WTC11 (cell line): ENCODE measurements at regions not wholly inside any gene's neighbourhood (a gene's known extent, or its start where the extent isn't known, plus 50 kb on each side); places are given as distances from the start of the nearest gene placed in this dataset.

Experiments used
- ATF3 ChIP-seq: sonication (generic); formaldehyde crosslinking; conservative IDR thresholded peaks from 2 replicates; pipeline ENCODE4 v1.8.1; 2022; ENCODE audit warnings: mild to moderate bottlenecking, missing genetic modification reagents
- CREB1 ChIP-seq: sonication (generic); formaldehyde crosslinking; IDR thresholded peaks from 2 replicates; pipeline ENCODE4 v1.8.0; 2023; ENCODE audit warnings: mild to moderate bottlenecking, missing genetic modification reagents
- CTCF ChIP-seq: fragments of 200-600 bp; IDR thresholded peaks from 2 replicates; pipeline ENCODE4 v1.8.0; 2022; ENCODE audit warnings: antibody characterized with exemption
- E2F1 ChIP-seq: sonication (generic); formaldehyde crosslinking; IDR thresholded peaks from 2 replicates; pipeline ENCODE4 v1.8.0; 2022; ENCODE audit warnings: mild to moderate bottlenecking, missing genetic modification reagents
- E2F4 ChIP-seq: sonication (generic); formaldehyde crosslinking; IDR thresholded peaks from 2 replicates; pipeline ENCODE4 v1.8.1; 2022; ENCODE audit warnings: low read depth, mild to moderate bottlenecking, moderate library complexity, missing genetic modification reagents, borderline replicate concordance
- ESRRA ChIP-seq: sonication (generic); formaldehyde crosslinking; IDR thresholded peaks from 2 replicates; pipeline ENCODE4 v1.8.1; 2022; ENCODE audit warnings: mild to moderate bottlenecking, missing genetic modification reagents, borderline replicate concordance
- ETV6 ChIP-seq: sonication (generic); formaldehyde crosslinking; IDR thresholded peaks from 2 replicates; pipeline ENCODE4 v1.8.1; 2022; ENCODE audit warnings: mild to moderate bottlenecking, missing genetic modification reagents
- FOXJ3 ChIP-seq: sonication (generic); formaldehyde crosslinking; IDR thresholded peaks from 2 replicates; pipeline ENCODE4 v1.9.0; 2021; ENCODE audit warnings: missing genetic modification reagents, mild to moderate bottlenecking, borderline replicate concordance
- MAX ChIP-seq: sonication (generic); formaldehyde crosslinking; IDR thresholded peaks from 2 replicates; pipeline ENCODE4 v1.8.0; 2022; ENCODE audit warnings: mild to moderate bottlenecking, missing genetic modification reagents
- MYBL2 ChIP-seq: sonication (generic); formaldehyde crosslinking; IDR thresholded peaks from 2 replicates; pipeline ENCODE4 v1.8.1; 2023; ENCODE audit warnings: mild to moderate bottlenecking, moderate library complexity, missing genetic modification reagents
- SMAD3 ChIP-seq: sonication (generic); formaldehyde crosslinking; IDR thresholded peaks from 2 replicates; pipeline ENCODE4 v1.8.0; 2022; ENCODE audit warnings: missing genetic modification reagents, mild to moderate bottlenecking, borderline replicate concordance
- SP1 ChIP-seq: sonication (generic); formaldehyde crosslinking; conservative IDR thresholded peaks from 2 replicates; pipeline ENCODE4 v1.8.1; 2022; ENCODE audit warnings: missing genetic modification reagents
- USF2 ChIP-seq: sonication (generic); formaldehyde crosslinking; IDR thresholded peaks from 2 replicates; pipeline ENCODE4 v1.8.1; 2023; ENCODE audit warnings: mild to moderate bottlenecking, missing genetic modification reagents, moderate library complexity
- ZNF423 ChIP-seq: fragments of 250-450 bp; sonication (Bioruptor Pico); IDR thresholded peaks from 2 replicates; pipeline ENCODE4 v2.1.2; 2022; ENCODE audit warnings: mild to moderate bottlenecking, moderate library complexity

GRCh38 chr6:156694679-156695078, 82.5 kb upstream of the ARID1B start:
- TF ChIP-seq CTCF, result no peak
- no peak for TF ChIP-seq ETV6 (CRISPR knock-in tag)
- TF ChIP-seq FOXJ3 (CRISPR knock-in tag), result no peak
- no peak for TF ChIP-seq ZNF423 (CRISPR knock-in tag)
- no peak for TF ChIP-seq ATF3
- TF ChIP-seq SMAD3 (CRISPR knock-in tag), result no peak
- no peak for TF ChIP-seq E2F1 (CRISPR knock-in tag)
- no peak for TF ChIP-seq MAX
- TF ChIP-seq SP1 (CRISPR knock-in tag), result no peak
- no peak for TF ChIP-seq USF2 (CRISPR knock-in tag)
- no peak for TF ChIP-seq CREB1 (CRISPR knock-in tag)
- TF ChIP-seq ESRRA (CRISPR knock-in tag), result no peak
- no peak for TF ChIP-seq E2F4 (CRISPR knock-in tag)
- no peak for TF ChIP-seq MYBL2 (CRISPR knock-in tag)
